Transverse colon (tissue), 4 donors: ENCODE measurements at regions not wholly inside any gene's neighbourhood (a gene's known extent, or its start where the extent isn't known, plus 50 kb on each side); places are given as distances from the start of the nearest gene placed in this dataset.

ENCODE experiments used
- DNase-seq: peaks from one replicate; pipeline ENCODE4 v3.0.0-alpha.2; 2019
- H3K27ac ChIP-seq, 4 donors: fragments of 200-600 bp; sonication (generic); 2 replicates each; pipeline ENCODE4 v1.5.1; 2016 to 2018; ENCODE audit warnings: inconsistent platforms in 4 of 4
- H3K27me3 ChIP-seq: fragments of 200-600 bp; sonication (generic); 2 replicates; pipeline ENCODE4 v1.5.1; 2017; ENCODE audit warnings: inconsistent platforms
- H3K36me3 ChIP-seq, 4 donors: fragments of 200-600 bp; sonication (generic); 2 replicates each; pipeline ENCODE4 v1.5.1; 2017 to 2019; ENCODE audit warnings: inconsistent platforms in 4 of 4
- H3K4me1 ChIP-seq, 4 donors: fragments of 200-600 bp; sonication (generic); 2 replicates each; pipeline ENCODE4 v1.5.1; 2017 to 2020; ENCODE audit warnings: inconsistent platforms in 4 of 4
- H3K4me3 ChIP-seq, 4 donors: fragments of 200-600 bp; sonication (generic); 1 replicate in 1 of 4; 2 replicates in 3 of 4; pipeline versions ENCODE4 v1.5.1 to v1.6.1; 2017 to 2019; ENCODE audit warnings: inconsistent platforms in 4 of 4
- H3K9me3 ChIP-seq, 2 donors: fragments of 200-600 bp; sonication (generic); 2 replicates each; pipeline ENCODE4 v1.5.1; 2017 to 2019; ENCODE audit warnings: inconsistent platforms in 2 of 2
- CTCF ChIP-seq, 5 experiments: fragments of 200-600 bp in 3 of 5; fragments of 450-650 bp in 2 of 5; sonication (generic) in 3 of 5; IDR thresholded peaks; 1 replicate in 2 of 5; 2 replicates in 3 of 5; pipeline ENCODE4 v1.5.1; 2016 to 2017; ENCODE audit warnings: antibody characterized with exemption in 5 of 5, inconsistent platforms in 3 of 5, mild to moderate bottlenecking in 2 of 5, moderate library complexity in 1 of 5
- EP300 ChIP-seq: sonication (generic); formaldehyde crosslinking; IDR thresholded peaks from one replicate; pipeline ENCODE4 v1.6.1; 2017; ENCODE audit warnings: antibody characterized with exemption, low read depth
- POLR2A ChIP-seq: fragments of 450-650 bp; IDR thresholded peaks from one replicate; pipeline ENCODE4 v1.6.1; 2016; ENCODE audit warnings: antibody characterized with exemption, mild to moderate bottlenecking, moderate library complexity
- POLR2AphosphoS5 ChIP-seq, 3 donors: sonication (generic); formaldehyde crosslinking; IDR thresholded peaks; one replicate each; pipeline ENCODE4 v1.6.1; 2016; ENCODE audit warnings: antibody characterized with exemption in 3 of 3
- WGBS, 2 donors: methylation state at CpG; one replicate each; pipeline ENCODE4 v1.1.5; 2018; ENCODE audit warnings: low coverage in 1 of 2; 5-methylcytosine and 5-hydroxymethylcytosine counted together
- in situ Hi-C, 4 donors: fragments of 200-750 bp; cut with MboI; loops; one replicate each; pipeline versions ENCODE4 v1.15.0 to v1.15.1; 2017; ENCODE audit warnings: low sequenced_read_pairs in 3 of 4, low pct_ligation_motif_present in 1 of 4, low pct_unique_long_range_greater_than_20kb in 1 of 4
- intact Hi-C: fragments of 100-400 bp; cut with DNase I; formaldehyde crosslinking; loops from one replicate; pipeline ENCODE4 v1.15.1; 2023; ENCODE audit warnings: low total_unique reads

- WGBS, 2 donors, result 48 to 50% methylated on average over 1 of the region's 1 CpG
- intact Hi-C loops (no loop called here), in situ Hi-C loops (no loop called here)
- Histone ChIP-seq H3K27ac (no peak overlapping the region), H3K9me3 (no peaks in the 10 kb centered on the region), H3K4me1 (no peaks in the 10 kb centered on the region), H3K36me3 (no peaks in the 10 kb centered on the region), H3K27me3 (no peaks in the 10 kb centered on the region), H3K4me3 (no peak overlapping the region)
- no peak for DNase-seq
- TF ChIP-seq CTCF (IDR thresholded peaks at IDR 0.05) (no peak), POLR2AphosphoS5 (IDR thresholded peaks at IDR 0.05) (no peak), EP300 (no peak), POLR2A (no peak)
These were observed 308.6 kb upstream of the ZP4 start for GRCh38 chr1:238199325-238199724.

- TF ChIP-seq EP300, result no peak
- no peak for TF ChIP-seq CTCF (IDR thresholded peaks at IDR 0.05)
- no peak for TF ChIP-seq POLR2AphosphoS5 (IDR thresholded peaks at IDR 0.05)
- TF ChIP-seq POLR2A, result no peak
- in situ Hi-C loops (no loop called here), intact Hi-C loops (no loop called here)
- 60 to 90% methylated on average over 1 of the region's 1 CpG for WGBS, 2 donors
- DNase-seq, result no peak
- Histone ChIP-seq H3K27me3 (no peaks in the 10 kb centered on the region), H3K36me3 (no peaks in the 10 kb centered on the region), H3K9me3 (no peaks in the 10 kb centered on the region), H3K4me3 (no peak overlapping the region), H3K27ac (no peak overlapping the region), H3K4me1 (no peaks in the 10 kb centered on the region)
These were observed 305.8 kb upstream of the ZP4 start for GRCh38 chr1:238196516-238196915.

DNA sequence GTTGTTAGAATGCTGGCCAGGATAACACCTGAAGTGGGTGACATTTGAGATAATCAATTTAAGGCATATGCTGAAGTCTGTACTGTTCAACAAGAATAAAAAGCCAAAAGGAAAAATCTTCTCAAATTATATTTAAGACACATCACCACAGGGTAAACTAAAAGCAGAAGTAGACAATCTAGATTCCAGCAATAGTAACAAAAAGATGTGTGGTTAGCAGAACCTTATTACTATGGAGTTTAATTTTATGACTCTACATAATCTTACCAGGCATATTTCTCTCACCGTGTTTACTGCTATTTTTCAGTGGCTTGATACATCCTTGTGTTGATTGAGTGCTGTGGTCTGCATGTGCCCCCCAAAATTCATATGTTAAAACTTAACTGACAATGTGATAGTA lies 300.4 kb upstream of the ZP4 start:
- Histone ChIP-seq H3K4me1 (no peaks in the 10 kb centered on the region), H3K27ac (no peak overlapping the region), H3K4me3 (no peak overlapping the region), H3K36me3 (no peaks in the 10 kb centered on the region), H3K27me3 (no peaks in the 10 kb centered on the region), H3K9me3 (no peaks in the 10 kb centered on the region)
- WGBS, 2 donors, result 40 to 50% methylated on average over 1 of the region's 1 CpG
- in situ Hi-C loops (no loop called here), intact Hi-C loops (no loop called here)
- DNase-seq, result no peak
- TF ChIP-seq EP300, result no peak
- TF ChIP-seq POLR2AphosphoS5 (IDR thresholded peaks at IDR 0.05), result no peak
- TF ChIP-seq CTCF (IDR thresholded peaks at IDR 0.05), result no peak

DNA sequence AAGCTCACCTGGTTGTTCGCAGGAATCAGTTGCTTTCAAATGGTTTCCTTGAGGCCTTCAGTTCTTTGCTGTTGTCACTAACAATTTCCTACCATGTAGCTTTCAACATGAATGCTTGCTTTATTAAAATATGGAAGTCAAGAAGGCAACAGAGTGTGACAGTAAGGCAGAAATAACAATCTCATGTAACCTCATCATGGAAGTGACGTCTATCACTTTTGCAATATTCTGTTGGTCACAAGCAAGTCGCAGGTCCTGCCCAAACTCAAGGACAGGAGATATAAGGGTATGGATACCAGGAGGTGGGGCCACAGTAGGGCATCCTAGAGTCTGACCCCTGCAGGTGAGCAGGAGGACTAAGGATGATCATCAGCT lies 296.8 kb upstream of the ZP4 start:
- Histone ChIP-seq H3K4me3 (no peak overlapping the region), H3K36me3 (no peaks in the 10 kb centered on the region), H3K27ac (no peak overlapping the region), H3K9me3 (peaks cover 0 to 4% of the 10 kb centered on the region in 2 donors), H3K4me1 (no peaks in the 10 kb centered on the region), H3K27me3 (no peaks in the 10 kb centered on the region)
- TF ChIP-seq EP300, result no peak
- no peak for TF ChIP-seq POLR2A
- no peak for TF ChIP-seq POLR2AphosphoS5 (IDR thresholded peaks at IDR 0.05)
- no peak for TF ChIP-seq CTCF (IDR thresholded peaks at IDR 0.05)
- WGBS, 2 donors, result 81 to 83% methylated on average over 3 of the region's 3 CpGs
- DNase-seq, result no peak
- intact Hi-C loops, result no loop called here
- in situ Hi-C loops, result no loop called here
